Activated B cell treated with CpG ODN at 0.5 μM for 24 hours (primary cell): ENCODE measurements at regions not wholly inside any gene's neighbourhood (a gene's known extent, or its start where the extent isn't known, plus 50 kb on each side); places are given as distances from the start of the nearest gene placed in this dataset.

ENCODE experiments used
- ATAC-seq: fragments of 200-7000 bp; cut with Tn5 transposase; one replicate; pipeline ENCODE4 v1.10.0; 2021; ENCODE audit warnings: low read depth, mild to moderate bottlenecking, moderate library complexity
- CTCF ChIA-PET: fragments of 350-600 bp; sonication (Branson Sonifier 250); formaldehyde crosslinking; loops from one replicate; lab custom pipeline; 2021; ENCODE audit warnings: antibody characterized with exemption; lab: Charles Lee
- POLR2A ChIA-PET: fragments of 350-600 bp; sonication (Branson Sonifier 250); formaldehyde crosslinking; loops from one replicate; lab custom pipeline; 2021; ENCODE audit warnings: antibody characterized with exemption; lab: Charles Lee
- DNase-seq: peaks from one replicate; pipeline ENCODE4 v3.0.0; 2022
- H3K27ac Mint-ChIP-seq: one replicate; pipeline ENCODE4 v1.8.0; 2020; ENCODE audit warnings: mixed read lengths
- H3K27me3 Mint-ChIP-seq: one replicate; pipeline ENCODE4 v1.8.0; 2021; ENCODE audit warnings: mixed read lengths
- H3K36me3 Mint-ChIP-seq: one replicate; pipeline ENCODE4 v1.8.0; 2021; ENCODE audit warnings: low read depth, mixed read lengths
- H3K4me1 Mint-ChIP-seq: one replicate; pipeline ENCODE4 v1.8.0; 2021; ENCODE audit warnings: mixed read lengths
- H3K4me3 Mint-ChIP-seq: one replicate; pipeline ENCODE4 v1.8.0; 2020; ENCODE audit warnings: mild to moderate bottlenecking, mixed read lengths
- H3K9me3 Mint-ChIP-seq: one replicate; pipeline ENCODE4 v1.8.0; 2020; ENCODE audit warnings: mixed read lengths
- CTCF ChIP-seq: fragments of 200-600 bp; IDR thresholded peaks from one replicate; pipeline ENCODE4 v1.8.0; 2022; ENCODE audit warnings: antibody characterized with exemption, mild to moderate bottlenecking
- intact Hi-C: fragments of 100-400 bp; cut with micrococcal nuclease; formaldehyde crosslinking; loops from one replicate; pipeline ENCODE4 v1.15.1; 2024

- CTCF ChIA-PET = interaction anchor here (0.6 to 10.8 kb wide), 42 partner anchors 10 to 541 kb away, joined by 3 to 190 read pairs (median 5); partner anchors contain the start of gene FLI1
Observed at GRCh38 chr11:128290106-128290840, 297.1 kb downstream of the ETS1 start.

GRCh38 chr11:128289048-128289447 lies 298.3 kb downstream of the ETS1 start:
- peak overlapping the region; percentile 99 for H3K27ac Mint-ChIP-seq
- ChIA-PET POLR2A (interaction anchor here (1.0 to 6.1 kb wide), 12 partner anchors 114 to 468 kb away, joined by 3 to 123 read pairs (median 24); no protein-coding TSS in a partner anchor), CTCF (interaction anchor here (0.7 to 10.8 kb wide), 18 partner anchors 30 to 542 kb away, joined by 3 to 190 read pairs (median 12); no protein-coding TSS in a partner anchor)
- no peaks in the 10 kb centered on the region for H3K36me3 Mint-ChIP-seq
- no peaks in the 10 kb centered on the region for H3K9me3 Mint-ChIP-seq
- ATAC-seq (no peak), DNase-seq (no peak)
- H3K4me3 Mint-ChIP-seq = peak overlapping the region; percentile 44
- TF ChIP-seq CTCF = no peak
- intact Hi-C loops = no loop called here
- no peaks in the 10 kb centered on the region for H3K27me3 Mint-ChIP-seq
- peaks cover 92% of the 10 kb centered on the region for H3K4me1 Mint-ChIP-seq

More at GRCh38 chr11:128290106-128290840, 297.1 kb downstream of the ETS1 start:
- POLR2A ChIA-PET = interaction anchor here (0.6 to 6.1 kb wide), 43 partner anchors 10 to 554 kb away, joined by 3 to 123 read pairs (median 4); partner anchors contain the start of gene FLI1
- ATAC-seq (peak; percentile 75), DNase-seq (peak; percentile 67)
- no peak for TF ChIP-seq CTCF
- peak overlapping the region; percentile 85 for H3K4me3 Mint-ChIP-seq
- no peaks in the 10 kb centered on the region for H3K9me3 Mint-ChIP-seq
- peak overlapping the region; percentile 99 for H3K27ac Mint-ChIP-seq
- peaks cover 97% of the 10 kb centered on the region for H3K4me1 Mint-ChIP-seq
- intact Hi-C loops = loop anchor here (1.0 to 2.0 kb wide), 17 partner anchors 29 to 541 kb away; partner anchors contain the start of gene FLI1
- H3K27me3 Mint-ChIP-seq = no peaks in the 10 kb centered on the region
- H3K36me3 Mint-ChIP-seq = no peaks in the 10 kb centered on the region

- DNase-seq (no peak), ATAC-seq (no peak)
- TF ChIP-seq CTCF = no peak
- Mint-ChIP-seq H3K27ac (peak overlapping the region; percentile 3), H3K36me3 (no peaks in the 10 kb centered on the region), H3K9me3 (no peaks in the 10 kb centered on the region), H3K4me1 (peaks cover 86% of the 10 kb centered on the region), H3K4me3 (no peak overlapping the region), H3K27me3 (no peaks in the 10 kb centered on the region)
- intact Hi-C loops = no loop called here
- POLR2A ChIA-PET = interaction anchor here (1.2 to 6.1 kb wide), 7 partner anchors 183 to 340 kb away, joined by 3 to 123 read pairs (median 56); no protein-coding TSS in a partner anchor
- CTCF ChIA-PET = interaction anchor here (0.9 to 10.8 kb wide), 7 partner anchors 31 to 543 kb away, joined by 4 to 190 read pairs (median 16); no protein-coding TSS in a partner anchor
Observed at GRCh38 chr11:128288368-128288767, 299.0 kb downstream of the ETS1 start.

GRCh38 chr11:128285321-128285720 lies 302.0 kb downstream of the ETS1 start:
- intact Hi-C loops = no loop called here
- CTCF ChIA-PET = interaction anchor here (1.3 to 10.8 kb wide), 3 partner anchors 12 to 345 kb away, joined by 3 to 190 read pairs (median 3); no protein-coding TSS in a partner anchor

More at GRCh38 chr11:128285321-128285720, 302.0 kb downstream of the ETS1 start:
- no peak for DNase-seq
- no peak overlapping the region for H3K4me3 Mint-ChIP-seq
- H3K36me3 Mint-ChIP-seq = no peaks in the 10 kb centered on the region
- TF ChIP-seq CTCF = no peak
- POLR2A ChIA-PET = interaction anchor here (0.5 to 1.8 kb wide), 5 partner anchors 182 to 408 kb away, joined by 3 to 6 read pairs (median 3); partner anchors contain the start of gene FLI1
- H3K4me1 Mint-ChIP-seq = peaks cover 56% of the 10 kb centered on the region
- ATAC-seq = no peak
- no peaks in the 10 kb centered on the region for H3K9me3 Mint-ChIP-seq
- peak overlapping the region; percentile 57 for H3K27ac Mint-ChIP-seq
- H3K27me3 Mint-ChIP-seq = no peaks in the 10 kb centered on the region
